Neural cell (in vitro differentiated cells): ENCODE measurements at regions not wholly inside any gene's neighbourhood (a gene's known extent, or its start where the extent isn't known, plus 50 kb on each side); places are given as distances from the start of the nearest gene placed in this dataset.

Experiments used
- CTCF ChIP-seq: fragments of 450-650 bp; IDR thresholded peaks from 2 replicates; pipeline ENCODE4 v1.5.1; 2014; ENCODE audit warnings: antibody characterized with exemption, mild to moderate bottlenecking, moderate library complexity; ENCODE audit not compliant: poor library complexity, severe bottlenecking
- EZH2 ChIP-seq: fragments of 200-600, 300-800 bp; shearing (Covaris generic), sonication (generic); IDR thresholded peaks from 2 replicates; pipeline ENCODE4 v1.6.1; 2014; ENCODE audit warnings: antibody characterized with exemption, low read length, borderline replicate concordance, mild to moderate bottlenecking; ENCODE audit not compliant: insufficient read depth, poor library complexity, severe bottlenecking
- MXI1 ChIP-seq: fragments of 450-650 bp; conservative IDR thresholded peaks from 2 replicates; pipeline ENCODE4 v1.6.1; 2014; ENCODE audit warnings: antibody characterized with exemption, mild to moderate bottlenecking; ENCODE audit not compliant: poor library complexity, severe bottlenecking
- POLR2AphosphoS5 ChIP-seq: IDR thresholded peaks from 2 replicates; pipeline ENCODE4 v1.6.1; 2012
- RAD21 ChIP-seq: fragments of 450-650 bp; conservative IDR thresholded peaks from 2 replicates; pipeline ENCODE4 v1.6.1; 2014; ENCODE audit warnings: antibody characterized with exemption, mild to moderate bottlenecking, moderate library complexity
- REST ChIP-seq: IDR thresholded peaks from 2 replicates; pipeline ENCODE4 v1.6.1; 2012; ENCODE audit warnings: borderline replicate concordance
- SMC3 ChIP-seq: fragments of 450-650 bp; conservative IDR thresholded peaks from 2 replicates; pipeline ENCODE4 v1.6.1; 2014; ENCODE audit warnings: antibody characterized with exemption, mild to moderate bottlenecking, moderate library complexity; ENCODE audit not compliant: poor library complexity
- TAF1 ChIP-seq: IDR thresholded peaks from 2 replicates; pipeline ENCODE4 v1.6.1; 2012; ENCODE audit warnings: low read depth

DNA sequence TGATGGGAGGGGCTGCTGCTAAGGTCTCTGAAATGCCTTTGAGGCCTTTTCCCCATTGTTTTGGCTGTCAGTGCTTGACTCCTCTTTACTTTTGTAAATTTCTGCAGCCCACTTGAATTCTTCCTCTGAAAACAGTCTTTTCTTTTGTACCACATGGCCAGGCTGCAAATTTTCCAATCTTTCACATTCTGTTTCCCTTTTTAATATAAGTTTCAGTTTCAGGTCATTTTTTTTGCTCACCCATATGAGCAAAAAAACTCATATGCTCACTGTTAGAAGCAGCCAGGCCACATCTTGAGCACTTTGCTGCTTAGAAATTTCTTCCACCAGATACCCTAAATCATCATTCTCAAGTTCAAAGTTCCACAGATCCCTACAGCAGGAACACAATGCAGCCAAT, 234.6 kb upstream of the ADRA1B start:
- TF ChIP-seq POLR2AphosphoS5 (no peak), CTCF (no peak), EZH2 (no peak), REST (no peak), MXI1 (no peak), TAF1 (no peak), RAD21 (no peak), SMC3 (no peak)
